Peyer's patch (tissue), 4 donors: ENCODE measurements at regions not wholly inside any gene's neighbourhood (a gene's known extent, or its start where the extent isn't known, plus 50 kb on each side); places are given as distances from the start of the nearest gene placed in this dataset.

ENCODE experiments used
- POLR2A ChIP-seq, 2 donors: fragments of 450-650 bp; IDR thresholded peaks; one replicate each; pipeline ENCODE4 v1.5.1; 2017; ENCODE audit warnings: antibody characterized with exemption in 2 of 2, mild to moderate bottlenecking in 2 of 2, moderate library complexity in 2 of 2
- TF ChIP-seq, protein P1 (sequence below), 6 experiments: fragments of 450-650 bp in 4 of 6; fragments of 200-600 bp in 2 of 6; sonication (generic) in 1 of 6; IDR thresholded peaks; one replicate each; pipeline ENCODE4 v1.5.1; 2017 to 2019; ENCODE audit warnings: antibody characterized with exemption in 6 of 6, mild to moderate bottlenecking in 3 of 6, moderate library complexity in 1 of 6

DNA sequence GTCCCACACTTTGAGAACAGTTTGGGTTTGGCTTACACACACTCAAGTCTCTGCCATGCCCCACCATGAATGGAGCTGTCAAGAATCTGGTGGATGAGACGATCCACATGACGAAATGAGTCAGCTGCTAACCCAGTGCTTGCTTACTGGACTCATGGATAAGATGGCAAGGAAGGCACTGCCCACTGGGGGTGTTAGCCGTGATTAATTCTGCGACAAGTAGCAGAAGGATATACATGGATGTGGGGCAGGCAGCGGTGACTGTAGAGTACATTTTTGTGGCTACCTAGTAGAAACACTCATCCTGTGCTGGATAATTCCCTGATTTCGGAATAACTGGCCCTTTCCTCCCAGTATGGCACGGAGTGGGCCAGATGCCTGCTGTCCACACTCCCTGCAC lies 77.5 kb downstream of the SPATA31C2 start:
- TF ChIP-seq POLR2A (IDR thresholded peaks at IDR 0.05), result no peak
- TF ChIP-seq, protein P1, sequence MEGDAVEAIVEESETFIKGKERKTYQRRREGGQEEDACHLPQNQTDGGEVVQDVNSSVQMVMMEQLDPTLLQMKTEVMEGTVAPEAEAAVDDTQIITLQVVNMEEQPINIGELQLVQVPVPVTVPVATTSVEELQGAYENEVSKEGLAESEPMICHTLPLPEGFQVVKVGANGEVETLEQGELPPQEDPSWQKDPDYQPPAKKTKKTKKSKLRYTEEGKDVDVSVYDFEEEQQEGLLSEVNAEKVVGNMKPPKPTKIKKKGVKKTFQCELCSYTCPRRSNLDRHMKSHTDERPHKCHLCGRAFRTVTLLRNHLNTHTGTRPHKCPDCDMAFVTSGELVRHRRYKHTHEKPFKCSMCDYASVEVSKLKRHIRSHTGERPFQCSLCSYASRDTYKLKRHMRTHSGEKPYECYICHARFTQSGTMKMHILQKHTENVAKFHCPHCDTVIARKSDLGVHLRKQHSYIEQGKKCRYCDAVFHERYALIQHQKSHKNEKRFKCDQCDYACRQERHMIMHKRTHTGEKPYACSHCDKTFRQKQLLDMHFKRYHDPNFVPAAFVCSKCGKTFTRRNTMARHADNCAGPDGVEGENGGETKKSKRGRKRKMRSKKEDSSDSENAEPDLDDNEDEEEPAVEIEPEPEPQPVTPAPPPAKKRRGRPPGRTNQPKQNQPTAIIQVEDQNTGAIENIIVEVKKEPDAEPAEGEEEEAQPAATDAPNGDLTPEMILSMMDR (IDR thresholded peaks at IDR 0.05), result no peak
